OCI-LY7 (cell line): ENCODE measurements at regions not wholly inside any gene's neighbourhood (a gene's known extent, or its start where the extent isn't known, plus 50 kb on each side); places are given as distances from the start of the nearest gene placed in this dataset.

Experiments
- BruUV-seq: library from RNA; stranded (reverse); fragments of 400-500 nt; replicated peaks from 2 replicates; lab custom pipeline; 2021; lab: Mats Ljungman, UMichigan
- CTCF ChIA-PET: fragments of 300-600 bp; sonication (Branson Sonifier 250); formaldehyde crosslinking; loops from one replicate; lab custom pipeline; 2022; ENCODE audit warnings: antibody characterized with exemption; ENCODE audit not compliant: unreplicated experiment; lab: Charles Lee
- POLR2A ChIA-PET: fragments of 300-600 bp; sonication (Branson Sonifier 250); formaldehyde crosslinking; loops from one replicate; lab custom pipeline; 2022; ENCODE audit warnings: antibody characterized with exemption; lab: Charles Lee
- DNase-seq: peaks from one replicate; pipeline ENCODE4 v3.0.0-alpha.2; 2015; ENCODE audit warnings: low spot score
- H2AFZ ChIP-seq: fragments of 200-600 bp; sonication (generic), shearing (Covaris generic); 2 replicates; pipeline ENCODE4 v1.6.1; 2014; ENCODE audit warnings: mild to moderate bottlenecking, antibody characterized with exemption, low read length, moderate library complexity
- H3K27ac ChIP-seq: fragments of 200-600 bp; sonication (generic); 2 replicates; pipeline ENCODE4 v1.5.1; 2014; ENCODE audit warnings: mixed run types, low read depth, mild to moderate bottlenecking, moderate library complexity, low read length, inconsistent platforms; ENCODE audit not compliant: poor library complexity, severe bottlenecking
- H3K36me3 ChIP-seq: fragments of 200-600 bp; sonication (generic); 2 replicates; pipeline ENCODE4 v1.6.1; 2014; ENCODE audit warnings: mild to moderate bottlenecking, antibody characterized with exemption, low read length, moderate library complexity, mixed read lengths; ENCODE audit not compliant: insufficient read depth
- H3K4me1 ChIP-seq: fragments of 200-600 bp; sonication (generic); 2 replicates; pipeline ENCODE4 v1.5.1; 2014; ENCODE audit warnings: mild to moderate bottlenecking, low read length; ENCODE audit not compliant: insufficient read depth, poor library complexity, severe bottlenecking
- H3K4me2 ChIP-seq: fragments of 200-600 bp; sonication (generic); 2 replicates; pipeline ENCODE4 v1.6.1; 2014; ENCODE audit warnings: mild to moderate bottlenecking, low read length
- H3K4me3 ChIP-seq: fragments of 200-600 bp; sonication (generic); 2 replicates; pipeline ENCODE4 v1.5.1; 2014; ENCODE audit warnings: mild to moderate bottlenecking, low read depth, low read length; ENCODE audit not compliant: poor library complexity, severe bottlenecking
- H3K79me2 ChIP-seq: fragments of 200-600 bp; sonication (generic); 2 replicates; pipeline ENCODE4 v1.6.1; 2016; ENCODE audit warnings: low read depth, mild to moderate bottlenecking, low read length, moderate library complexity, mixed read lengths; ENCODE audit not compliant: insufficient read depth
- H3K9me2 ChIP-seq: fragments of 200-600 bp; sonication (generic); 2 replicates; pipeline ENCODE4 v1.6.1; 2016; ENCODE audit warnings: mild to moderate bottlenecking, low read length, mixed read lengths; ENCODE audit not compliant: insufficient read depth
- H3K9me3 ChIP-seq: fragments of 200-600 bp; sonication (generic); 2 replicates; pipeline ENCODE4 v1.6.1; 2014; ENCODE audit warnings: mild to moderate bottlenecking, mixed run types, low read length, mixed read lengths
- H4K20me1 ChIP-seq: fragments of 200-600 bp; sonication (generic); 2 replicates; pipeline ENCODE4 v1.6.1; 2014; ENCODE audit warnings: mild to moderate bottlenecking, antibody characterized with exemption, low read length, moderate library complexity, mixed read lengths; ENCODE audit not compliant: insufficient read depth
- CTCF ChIP-seq: fragments of 200-600 bp; sonication (generic); conservative IDR thresholded peaks from 2 replicates; pipeline ENCODE4 v1.5.1; 2014; ENCODE audit warnings: mild to moderate bottlenecking, antibody characterized with exemption, low read length, moderate library complexity, mixed read lengths
- EZH2phosphoT487 ChIP-seq: fragments of 200-600 bp; sonication (generic); IDR thresholded peaks from 2 replicates; pipeline ENCODE4 v1.6.1; 2018; ENCODE audit warnings: low read depth, borderline replicate concordance, mild to moderate bottlenecking, mixed run types, antibody characterized with exemption, low read length, moderate library complexity, mixed read lengths
- intact Hi-C: fragments of 100-400 bp; cut with micrococcal nuclease; formaldehyde crosslinking; loops from one replicate; pipeline ENCODE4 v1.10.0; 2022; ENCODE audit not compliant: unreplicated experiment

GRCh38 chr2:53247956-53248735 is 519.5 kb upstream of the CHAC2 start:
- no TSS peak for BruUV-seq
- ChIA-PET CTCF (no interaction called here), POLR2A (interaction anchor here (0.8 kb wide), 1 partner anchor 78 kb away, joined by 3 read pairs; no protein-coding TSS in a partner anchor)
- DNase-seq: no peak
- Histone ChIP-seq H3K4me1 (no peaks in the 10 kb centered on the region), H3K4me3 (no peak overlapping the region), H3K79me2 (no peaks in the 10 kb centered on the region), H3K9me3 (no peaks in the 10 kb centered on the region), H3K27ac (no peak overlapping the region), H2AFZ (no peak overlapping the region), H4K20me1 (no peaks in the 10 kb centered on the region), H3K36me3 (no peaks in the 10 kb centered on the region), H3K9me2 (no peaks in the 10 kb centered on the region), H3K4me2 (no peak overlapping the region)
- TF ChIP-seq EZH2phosphoT487 (no peak), CTCF (no peak)
- intact Hi-C loops: no loop called here

GRCh38 chr2:53243430-53243829 is 524.2 kb upstream of the CHAC2 start:
- no peak overlapping the region for H3K27ac ChIP-seq
- no peaks in the 10 kb centered on the region for H3K36me3 ChIP-seq
- intact Hi-C loops: no loop called here
- BruUV-seq: no TSS peak
- no peak overlapping the region for H3K4me2 ChIP-seq
- no peaks in the 10 kb centered on the region; the same call in 1 of the 2 replicates for H3K9me2 ChIP-seq
- POLR2A ChIA-PET: no interaction called here
- H2AFZ ChIP-seq: no peak overlapping the region
- H4K20me1 ChIP-seq: no peaks in the 10 kb centered on the region
- H3K9me3 ChIP-seq: no peaks in the 10 kb centered on the region
- CTCF ChIA-PET: no interaction called here
- DNase-seq: no peak
- no peaks in the 10 kb centered on the region for H3K4me1 ChIP-seq
- TF ChIP-seq CTCF (no peak), EZH2phosphoT487 (no peak)
- H3K79me2 ChIP-seq: no peaks in the 10 kb centered on the region
- no peak overlapping the region for H3K4me3 ChIP-seq

- BruUV-seq: no TSS peak
- intact Hi-C loops: no loop called here
- ChIA-PET CTCF (no interaction called here), POLR2A (no interaction called here)
- H3K79me2 ChIP-seq: no peaks in the 10 kb centered on the region
- H3K27ac ChIP-seq: no peak overlapping the region
- H3K4me3 ChIP-seq: no peak overlapping the region
- no peak overlapping the region for H3K4me2 ChIP-seq
- H3K9me3 ChIP-seq: no peaks in the 10 kb centered on the region
- H4K20me1 ChIP-seq: no peaks in the 10 kb centered on the region
- no peak for DNase-seq
- H2AFZ ChIP-seq: no peak overlapping the region
- no peaks in the 10 kb centered on the region for H3K4me1 ChIP-seq
- no peaks in the 10 kb centered on the region; the same call in 1 of the 2 replicates for H3K9me2 ChIP-seq
- TF ChIP-seq CTCF: no peak
- TF ChIP-seq EZH2phosphoT487: no peak
- no peaks in the 10 kb centered on the region for H3K36me3 ChIP-seq
Observed at GRCh38 chr2:53242090-53242489, 525.5 kb upstream of the CHAC2 start.
